ENCODE measurements at regions not wholly inside any gene's neighbourhood (a gene's known extent, or its start where the extent isn't known, plus 50 kb on each side); places are given as distances from the start of the nearest gene placed in this dataset.
A peak's percentile ranks its signal among the peaks of the same experiment; 100 is the strongest.
"Not testable (repeated sequence)": the region's sequence is repeated elsewhere in the genome, so short reads cannot be mapped to it uniquely, and the experiment has no call there.

DNA sequence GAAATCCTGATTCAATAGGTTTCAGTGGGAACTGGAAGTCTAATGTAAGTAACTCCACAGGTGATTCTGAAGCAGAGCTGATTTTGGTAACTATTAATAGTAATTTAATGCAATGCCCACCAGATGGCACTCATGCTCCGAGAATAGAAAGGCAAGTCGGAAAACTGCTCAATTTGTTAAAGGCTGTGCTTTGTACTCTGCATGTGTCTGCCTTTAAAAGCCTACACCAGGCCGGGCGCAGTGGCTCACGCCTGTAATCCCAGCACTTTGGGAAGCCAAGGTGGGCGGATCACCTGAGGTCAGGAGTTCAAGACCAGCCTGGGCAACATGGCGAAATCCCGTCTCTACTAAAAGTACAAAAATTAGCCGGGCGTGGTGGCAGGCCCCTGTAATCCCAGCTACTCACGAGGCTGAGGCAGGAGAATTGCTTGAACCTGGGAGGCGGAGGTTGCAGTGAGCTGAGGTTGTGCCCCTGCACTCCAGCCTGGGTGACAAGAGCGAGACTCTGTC lies 80.1 kb downstream of the OR13A1 start:
- TF ChIP-seq, protein P1, sequence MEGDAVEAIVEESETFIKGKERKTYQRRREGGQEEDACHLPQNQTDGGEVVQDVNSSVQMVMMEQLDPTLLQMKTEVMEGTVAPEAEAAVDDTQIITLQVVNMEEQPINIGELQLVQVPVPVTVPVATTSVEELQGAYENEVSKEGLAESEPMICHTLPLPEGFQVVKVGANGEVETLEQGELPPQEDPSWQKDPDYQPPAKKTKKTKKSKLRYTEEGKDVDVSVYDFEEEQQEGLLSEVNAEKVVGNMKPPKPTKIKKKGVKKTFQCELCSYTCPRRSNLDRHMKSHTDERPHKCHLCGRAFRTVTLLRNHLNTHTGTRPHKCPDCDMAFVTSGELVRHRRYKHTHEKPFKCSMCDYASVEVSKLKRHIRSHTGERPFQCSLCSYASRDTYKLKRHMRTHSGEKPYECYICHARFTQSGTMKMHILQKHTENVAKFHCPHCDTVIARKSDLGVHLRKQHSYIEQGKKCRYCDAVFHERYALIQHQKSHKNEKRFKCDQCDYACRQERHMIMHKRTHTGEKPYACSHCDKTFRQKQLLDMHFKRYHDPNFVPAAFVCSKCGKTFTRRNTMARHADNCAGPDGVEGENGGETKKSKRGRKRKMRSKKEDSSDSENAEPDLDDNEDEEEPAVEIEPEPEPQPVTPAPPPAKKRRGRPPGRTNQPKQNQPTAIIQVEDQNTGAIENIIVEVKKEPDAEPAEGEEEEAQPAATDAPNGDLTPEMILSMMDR (conservative IDR thresholded peaks at IDR 0.05; ENCODE audit: low read depth in 2 of 2) = peak; percentile 71 to 76
- not testable (repeated sequence) for TF ChIP-seq EZH2 (IDR thresholded peaks at IDR 0.05; ENCODE audit: low read depth, unreplicated experiment); CREB1 (CRISPR knock-in tag; IDR thresholded peaks at IDR 0.05; ENCODE audit: low read depth); POLR2AphosphoS5 (IDR thresholded peaks at IDR 0.05; ENCODE audit: low read depth); EZH2phosphoT487 (IDR thresholded peaks at IDR 0.05; ENCODE audit: unreplicated experiment); ZNF114 (CRISPR knock-in tag; IDR thresholded peaks at IDR 0.05); JUNB (IDR thresholded peaks at IDR 0.05; ENCODE audit: unreplicated experiment); ZNF331 (CRISPR knock-in tag; IDR thresholded peaks at IDR 0.05; ENCODE audit: low read depth)
- TF ChIP-seq, protein P2, sequence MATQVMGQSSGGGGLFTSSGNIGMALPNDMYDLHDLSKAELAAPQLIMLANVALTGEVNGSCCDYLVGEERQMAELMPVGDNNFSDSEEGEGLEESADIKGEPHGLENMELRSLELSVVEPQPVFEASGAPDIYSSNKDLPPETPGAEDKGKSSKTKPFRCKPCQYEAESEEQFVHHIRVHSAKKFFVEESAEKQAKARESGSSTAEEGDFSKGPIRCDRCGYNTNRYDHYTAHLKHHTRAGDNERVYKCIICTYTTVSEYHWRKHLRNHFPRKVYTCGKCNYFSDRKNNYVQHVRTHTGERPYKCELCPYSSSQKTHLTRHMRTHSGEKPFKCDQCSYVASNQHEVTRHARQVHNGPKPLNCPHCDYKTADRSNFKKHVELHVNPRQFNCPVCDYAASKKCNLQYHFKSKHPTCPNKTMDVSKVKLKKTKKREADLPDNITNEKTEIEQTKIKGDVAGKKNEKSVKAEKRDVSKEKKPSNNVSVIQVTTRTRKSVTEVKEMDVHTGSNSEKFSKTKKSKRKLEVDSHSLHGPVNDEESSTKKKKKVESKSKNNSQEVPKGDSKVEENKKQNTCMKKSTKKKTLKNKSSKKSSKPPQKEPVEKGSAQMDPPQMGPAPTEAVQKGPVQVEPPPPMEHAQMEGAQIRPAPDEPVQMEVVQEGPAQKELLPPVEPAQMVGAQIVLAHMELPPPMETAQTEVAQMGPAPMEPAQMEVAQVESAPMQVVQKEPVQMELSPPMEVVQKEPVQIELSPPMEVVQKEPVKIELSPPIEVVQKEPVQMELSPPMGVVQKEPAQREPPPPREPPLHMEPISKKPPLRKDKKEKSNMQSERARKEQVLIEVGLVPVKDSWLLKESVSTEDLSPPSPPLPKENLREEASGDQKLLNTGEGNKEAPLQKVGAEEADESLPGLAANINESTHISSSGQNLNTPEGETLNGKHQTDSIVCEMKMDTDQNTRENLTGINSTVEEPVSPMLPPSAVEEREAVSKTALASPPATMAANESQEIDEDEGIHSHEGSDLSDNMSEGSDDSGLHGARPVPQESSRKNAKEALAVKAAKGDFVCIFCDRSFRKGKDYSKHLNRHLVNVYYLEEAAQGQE (IDR thresholded peaks at IDR 0.05; ENCODE audit: unreplicated experiment) = not testable (repeated sequence)
- TF ChIP-seq, protein P3, sequence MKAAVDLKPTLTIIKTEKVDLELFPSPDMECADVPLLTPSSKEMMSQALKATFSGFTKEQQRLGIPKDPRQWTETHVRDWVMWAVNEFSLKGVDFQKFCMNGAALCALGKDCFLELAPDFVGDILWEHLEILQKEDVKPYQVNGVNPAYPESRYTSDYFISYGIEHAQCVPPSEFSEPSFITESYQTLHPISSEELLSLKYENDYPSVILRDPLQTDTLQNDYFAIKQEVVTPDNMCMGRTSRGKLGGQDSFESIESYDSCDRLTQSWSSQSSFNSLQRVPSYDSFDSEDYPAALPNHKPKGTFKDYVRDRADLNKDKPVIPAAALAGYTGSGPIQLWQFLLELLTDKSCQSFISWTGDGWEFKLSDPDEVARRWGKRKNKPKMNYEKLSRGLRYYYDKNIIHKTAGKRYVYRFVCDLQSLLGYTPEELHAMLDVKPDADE (IDR thresholded peaks at IDR 0.05) = not testable (repeated sequence)
